Naive thymus-derived CD4-positive, alpha-beta T cell (primary cell): ENCODE measurements at regions not wholly inside any gene's neighbourhood (a gene's known extent, or its start where the extent isn't known, plus 50 kb on each side); places are given as distances from the start of the nearest gene placed in this dataset.
"Not testable (repeated sequence)": the region's sequence is repeated elsewhere in the genome, so short reads cannot be mapped to it uniquely, and the experiment has no call there.

ENCODE experiments used
- ATAC-seq: fragments of 150-1000 bp; cut with Tn5 transposase; 2 replicates; pipeline ENCODE4 v1.10.0; 2021; ENCODE audit warnings: mild to moderate bottlenecking, moderate library complexity
- CTCF ChIA-PET: fragments of 350-600 bp; sonication (Branson Sonifier 250); formaldehyde crosslinking; loops from one replicate; lab custom pipeline; 2021; ENCODE audit warnings: antibody characterized with exemption; lab: Charles Lee
- POLR2A ChIA-PET: fragments of 350-600 bp; sonication (Branson Sonifier 250); formaldehyde crosslinking; loops from one replicate; lab custom pipeline; 2021; ENCODE audit warnings: antibody characterized with exemption, inconsistent platforms; lab: Charles Lee
- DNase-seq, 9 donors: peaks; one replicate each; pipeline versions ENCODE4 v3.0.0 to v3.0.0-alpha.2; 2020 to 2022; ENCODE audit warnings: mixed read lengths in 1 of 9
- H3K27ac ChIP-seq: one replicate; pipeline ENCODE4 v1.7.0; 2013; ENCODE audit warnings: mild to moderate bottlenecking, low read depth, low read length, moderate library complexity
- H3K27me3 ChIP-seq, 2 donors: one replicate each; pipeline ENCODE4 v1.7.0; 2013; ENCODE audit warnings: low read length in 2 of 2, mild to moderate bottlenecking in 2 of 2, moderate library complexity in 2 of 2; ENCODE audit not compliant: control insufficient read depth in 2 of 2, insufficient read depth in 2 of 2
- H3K36me3 ChIP-seq, 3 experiments: 1 replicate in 2 of 3; 2 replicates in 1 of 3; pipeline ENCODE4 v1.7.0; 2013; ENCODE audit warnings: low read length in 3 of 3, mild to moderate bottlenecking in 3 of 3, moderate library complexity in 1 of 3; ENCODE audit not compliant: insufficient read depth in 3 of 3, control insufficient read depth in 2 of 3
- H3K4me1 ChIP-seq, 2 donors: one replicate each; pipeline ENCODE4 v1.7.0; 2013; ENCODE audit warnings: low read length in 2 of 2, mild to moderate bottlenecking in 2 of 2, moderate library complexity in 1 of 2; ENCODE audit not compliant: control insufficient read depth in 2 of 2, insufficient read depth in 2 of 2
- H3K4me3 ChIP-seq: 2 replicates; pipeline ENCODE4 v1.7.0; 2013; ENCODE audit warnings: mild to moderate bottlenecking, low read length
- H3K9me3 ChIP-seq, 3 experiments: 1 replicate in 2 of 3; 2 replicates in 1 of 3; pipeline ENCODE4 v1.7.0; 2013; ENCODE audit warnings: low read length in 3 of 3; ENCODE audit not compliant: control insufficient read depth in 2 of 3
- H3K27ac Mint-ChIP-seq, 9 donors: one replicate each; pipeline ENCODE4 v1.8.0; 2020 to 2022; ENCODE audit warnings: mixed read lengths in 9 of 9, mild to moderate bottlenecking in 8 of 9, moderate library complexity in 5 of 9, inconsistent platforms in 2 of 9
- H3K27me3 Mint-ChIP-seq, 5 donors: one replicate each; pipeline ENCODE4 v1.8.0; 2021 to 2022; ENCODE audit warnings: mixed read lengths in 5 of 5, mild to moderate bottlenecking in 1 of 5
- H3K36me3 Mint-ChIP-seq, 5 donors: one replicate each; pipeline ENCODE4 v1.8.0; 2020 to 2022; ENCODE audit warnings: mixed read lengths in 5 of 5, mild to moderate bottlenecking in 3 of 5, inconsistent platforms in 1 of 5
- H3K4me1 Mint-ChIP-seq, 7 donors: one replicate each; pipeline ENCODE4 v1.8.0; 2020 to 2022; ENCODE audit warnings: mixed read lengths in 7 of 7, mild to moderate bottlenecking in 3 of 7, inconsistent platforms in 1 of 7
- H3K4me3 Mint-ChIP-seq, 10 donors: one replicate each; pipeline ENCODE4 v1.8.0; 2020 to 2022; ENCODE audit warnings: mild to moderate bottlenecking in 10 of 10, mixed read lengths in 10 of 10, moderate library complexity in 6 of 10, inconsistent platforms in 2 of 10
- H3K9me3 Mint-ChIP-seq, 11 donors: one replicate each; pipeline ENCODE4 v1.8.0; 2020 to 2022; ENCODE audit warnings: mixed read lengths in 11 of 11, mild to moderate bottlenecking in 4 of 11, inconsistent platforms in 1 of 11, moderate library complexity in 1 of 11
- intact Hi-C, 2 donors: fragments of 100-400 bp; cut with micrococcal nuclease; formaldehyde crosslinking; loops; one replicate each; pipeline ENCODE4 v1.15.1; 2023

- H3K27ac Mint-ChIP-seq, result no peak overlapping the region
- H3K27me3 Mint-ChIP-seq, result peaks cover 20 to 51% (median 31%) of the 10 kb centered on the region in 5 donors
- DNase-seq, result no peak
- ChIA-PET POLR2A (no interaction called here), CTCF (no interaction called here)
- H3K27ac ChIP-seq, result no peak overlapping the region
- H3K36me3 Mint-ChIP-seq, result peaks cover 0 to 4% (median 0%) of the 10 kb centered on the region in 5 donors
- ATAC-seq, result no peak
- no peak overlapping the region for H3K4me3 Mint-ChIP-seq
- H3K9me3 Mint-ChIP-seq, result peaks cover 0 to 6% (median 4%) of the 10 kb centered on the region in 11 donors
- H3K9me3 ChIP-seq, result no peaks in the 10 kb centered on the region
- no peaks in the 10 kb centered on the region for H3K36me3 ChIP-seq
- peaks cover 0 to 17% (median 1%) of the 10 kb centered on the region in 7 donors for H3K4me1 Mint-ChIP-seq
- no peaks in the 10 kb centered on the region for H3K27me3 ChIP-seq
- H3K4me1 ChIP-seq, result no peaks in the 10 kb centered on the region
- H3K4me3 ChIP-seq, result no peak overlapping the region
- intact Hi-C loops, result no loop called here
Observed at GRCh38 chr1:100816049-100816448, 78.6 kb downstream of the EXTL2 start.

GRCh38 chr1:100820195-100820594 lies 74.4 kb downstream of the EXTL2 start:
- H3K27me3 Mint-ChIP-seq, result peaks cover 0 to 43% (median 33%) of the 10 kb centered on the region in 5 donors
- H3K27ac ChIP-seq, H3K4me3 Mint-ChIP-seq, H3K27ac Mint-ChIP-seq, H3K4me1 Mint-ChIP-seq, DNase-seq, H3K36me3 Mint-ChIP-seq, intact Hi-C loops, POLR2A ChIA-PET, H3K4me1 ChIP-seq, ATAC-seq, H3K27me3 ChIP-seq, H3K9me3 ChIP-seq, H3K36me3 ChIP-seq, H3K4me3 ChIP-seq: not testable (repeated sequence)
- peaks cover 0 to 45% (median 14%) of the 10 kb centered on the region in 11 donors for H3K9me3 Mint-ChIP-seq
- CTCF ChIA-PET, result interaction anchor here (0.6 kb wide), 1 partner anchor 14 kb away, joined by 3 read pairs; no protein-coding TSS in a partner anchor

GRCh38 chr1:100821919-100822318 lies 72.7 kb downstream of the EXTL2 start:
- H3K27ac ChIP-seq, H3K4me1 Mint-ChIP-seq, H3K27ac Mint-ChIP-seq, H3K4me1 ChIP-seq, POLR2A ChIA-PET, H3K9me3 ChIP-seq, intact Hi-C loops, H3K4me3 ChIP-seq, H3K36me3 ChIP-seq, H3K36me3 Mint-ChIP-seq, H3K27me3 ChIP-seq, CTCF ChIA-PET, H3K4me3 Mint-ChIP-seq, DNase-seq, ATAC-seq: not testable (repeated sequence)
- Mint-ChIP-seq H3K27me3 (peaks cover 0 to 33% (median 20%) of the 10 kb centered on the region in 5 donors), H3K9me3 (peaks cover 0 to 47% (median 14%) of the 10 kb centered on the region in 11 donors)
